ENCODE measurements at regions not wholly inside any gene's neighbourhood (a gene's known extent, or its start where the extent isn't known, plus 50 kb on each side); places are given as distances from the start of the nearest gene placed in this dataset.

DNA sequence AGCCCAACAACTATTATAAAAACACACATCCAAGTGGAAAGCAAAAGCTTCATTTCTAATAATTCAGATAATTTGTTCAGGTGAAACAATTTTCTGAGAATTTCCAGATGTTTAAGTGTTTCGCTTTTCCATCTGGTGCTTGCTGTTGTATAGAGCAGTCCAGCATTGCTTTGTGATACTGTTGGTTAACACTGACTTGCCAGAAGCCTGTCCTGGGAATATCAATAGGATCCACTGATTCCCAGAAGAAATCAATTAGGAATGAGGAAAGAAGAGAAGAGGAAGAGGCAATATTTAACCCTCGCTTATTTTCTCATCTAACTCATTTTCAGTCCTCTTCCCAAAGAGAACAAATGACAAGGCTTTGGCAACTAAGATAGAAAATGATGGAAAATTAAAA, 94.9 kb upstream of the DDIT4L start:
- no peak for DNase-seq (ENCODE audit: low spot score)

DNA sequence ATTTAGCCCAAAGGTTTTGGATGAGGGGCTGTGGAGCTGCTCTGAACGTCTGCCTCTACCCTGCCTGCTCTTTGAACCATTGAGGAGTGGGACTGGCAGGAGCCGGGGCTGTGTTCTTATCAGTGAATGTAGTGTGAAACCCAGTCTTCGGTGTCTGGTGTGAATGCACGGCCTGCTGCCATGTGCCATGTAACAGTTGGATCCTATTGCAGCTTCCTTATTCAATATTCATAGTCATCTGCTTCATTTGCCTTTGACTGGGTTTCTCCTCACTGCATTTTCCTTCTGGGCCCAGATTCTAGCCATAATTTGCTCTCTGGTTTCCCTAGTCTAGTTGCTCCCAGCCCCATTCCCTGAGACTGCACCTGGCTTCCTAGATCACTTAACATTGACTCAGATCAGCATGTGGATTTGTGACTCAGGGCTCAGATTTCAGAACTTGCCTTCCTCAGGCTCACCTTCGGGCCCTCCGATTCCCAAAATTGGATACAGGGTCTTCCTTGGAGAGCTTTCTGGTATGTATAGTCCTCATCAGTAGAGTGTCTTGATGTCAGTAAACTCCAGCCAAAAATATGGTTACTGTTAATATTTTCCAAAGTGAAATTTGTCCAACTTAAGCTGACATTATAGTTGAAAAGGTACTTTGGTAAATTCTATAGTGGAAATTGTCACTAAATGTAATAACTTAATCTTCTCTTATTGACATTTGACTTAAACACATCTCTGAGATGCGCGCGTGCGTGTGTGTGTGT, 94.0 kb upstream of the DDIT4L start:
- DNase-seq (ENCODE audit: low spot score), result no peak

DNA sequence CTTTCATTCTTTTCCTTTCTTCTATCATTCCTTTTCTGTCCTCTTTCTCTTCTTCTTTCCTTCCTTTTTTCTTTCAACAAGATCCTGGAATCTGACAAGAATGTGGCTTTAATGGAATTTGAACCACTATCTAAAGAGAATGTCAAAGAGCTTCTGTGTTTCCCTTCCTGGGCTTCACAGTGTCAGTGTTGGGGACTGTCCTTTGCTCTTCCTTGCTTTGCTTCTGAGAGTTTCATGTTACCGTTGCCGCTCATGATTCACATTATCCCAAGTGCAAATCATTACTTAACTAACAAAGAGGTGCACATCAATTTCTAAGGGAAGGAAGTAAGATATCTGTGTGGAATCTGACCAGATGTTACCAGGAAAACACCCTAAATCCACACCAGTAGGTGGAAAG, 90.5 kb upstream of the DDIT4L start:
- no peak for DNase-seq (ENCODE audit: low spot score)

- DNase-seq (ENCODE audit: low spot score), result no peak
Measured at GRCh38 chr4:100278567-100278966, 88.3 kb upstream of the DDIT4L start.

DNA sequence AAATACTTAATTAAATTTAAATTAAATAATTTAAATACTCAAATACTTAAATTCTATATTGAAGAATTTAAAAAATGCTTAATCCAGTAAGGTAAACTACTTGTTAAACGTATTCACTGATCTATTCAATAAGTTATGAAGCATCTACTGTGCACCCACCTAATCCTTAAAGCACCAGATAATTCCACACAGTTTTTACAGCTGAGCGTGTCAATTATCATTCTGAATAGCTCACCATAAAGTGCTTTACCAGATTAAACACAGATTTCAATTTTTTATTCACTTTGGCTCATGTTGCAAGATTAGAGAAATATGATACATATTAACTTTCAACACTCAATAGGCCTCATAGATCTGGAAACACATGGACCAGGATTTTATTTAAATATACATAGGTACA, 79.2 kb upstream of the DDIT4L start:
- no peak for DNase-seq (ENCODE audit: low spot score)

DNA sequence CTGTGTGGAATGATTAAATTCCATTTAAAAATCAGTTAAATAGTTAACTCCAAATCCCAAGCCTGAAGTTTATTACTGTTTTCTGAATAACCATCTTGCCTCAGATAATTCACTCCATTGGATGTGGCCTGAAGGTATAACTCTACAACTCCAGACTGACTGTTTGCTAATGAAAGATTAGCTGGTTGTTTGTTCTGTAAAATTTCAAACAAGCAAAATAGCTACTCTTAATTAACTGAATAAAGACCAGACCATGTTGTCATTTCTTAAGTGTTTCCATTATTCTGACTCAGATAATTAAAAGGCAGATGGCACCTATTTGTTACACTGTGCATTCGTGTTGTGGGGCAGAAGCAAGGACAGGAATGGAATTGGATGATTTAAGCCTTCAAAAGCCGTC, 78.5 kb upstream of the DDIT4L start:
- DNase-seq (ENCODE audit: low spot score), result no peak

DNA sequence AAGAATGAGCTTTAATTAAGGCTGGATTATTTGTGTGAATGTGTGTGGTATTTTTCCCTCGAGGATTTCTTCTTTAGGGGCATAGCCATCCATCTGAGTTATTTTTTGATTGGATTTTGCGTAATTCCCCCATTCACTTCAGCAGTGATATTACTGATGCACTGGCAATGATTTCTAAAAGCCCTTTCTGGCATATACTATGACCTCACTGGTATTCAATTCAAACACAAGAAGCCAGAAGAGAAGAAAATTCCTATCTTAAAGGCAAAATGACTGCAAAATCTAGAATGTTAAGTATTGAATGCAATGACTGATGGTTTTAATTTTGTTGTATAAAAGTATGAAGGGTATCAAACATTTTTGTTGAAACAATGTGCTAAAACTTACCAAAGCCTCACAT, 71.1 kb upstream of the DDIT4L start:
- no peak for DNase-seq (ENCODE audit: low spot score)

DNA sequence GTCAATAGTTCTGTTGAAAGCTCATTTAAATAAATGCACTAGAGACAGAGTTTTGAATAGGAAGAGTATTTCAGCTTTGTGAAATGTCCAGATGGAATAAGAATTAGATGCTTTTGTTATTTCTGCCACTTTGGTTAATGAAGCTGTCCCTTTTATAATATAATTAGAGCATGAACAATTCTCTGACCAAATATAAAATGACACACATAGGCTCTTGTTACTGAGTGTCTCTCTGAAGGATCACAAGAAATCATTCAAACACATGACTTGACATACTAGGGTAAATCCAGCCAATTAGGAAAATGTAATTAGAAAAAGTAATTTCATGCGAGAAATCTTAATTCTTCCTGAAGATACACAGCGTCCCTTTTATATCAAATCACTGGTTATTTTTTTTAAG, 68.4 kb upstream of the DDIT4L start:
- no peak for DNase-seq (ENCODE audit: low spot score)

GRCh38 chr4:100257567-100257966, 67.3 kb upstream of the DDIT4L start:
- peak; percentile 12 for DNase-seq (ENCODE audit: low spot score)

- DNase-seq (ENCODE audit: low spot score), result no peak
Measured at GRCh38 chr4:100254237-100254636, 64.0 kb upstream of the DDIT4L start.

DNA sequence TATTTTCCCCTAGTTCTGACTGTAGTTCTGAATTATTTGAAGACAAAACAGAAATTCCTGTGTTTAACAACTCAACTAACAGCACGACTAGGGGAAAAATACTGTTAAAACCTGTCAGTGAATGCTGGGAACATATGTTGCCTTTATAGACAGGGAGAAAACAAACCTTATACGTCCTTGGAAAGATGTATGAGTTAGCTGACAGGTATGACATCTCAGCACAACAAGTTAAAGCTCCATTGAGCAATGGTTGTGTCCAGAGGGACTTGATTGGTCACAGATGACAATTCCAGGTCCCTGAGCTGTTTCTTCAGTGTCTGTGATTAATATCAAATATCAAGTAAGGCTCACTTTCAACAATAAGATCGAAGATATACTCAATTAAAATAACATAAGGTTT, 58.2 kb upstream of the DDIT4L start:
- no peak for DNase-seq (ENCODE audit: low spot score)

- DNase-seq (ENCODE audit: low spot score), result no peak
Measured at GRCh38 chr4:100246697-100247096, 56.4 kb upstream of the DDIT4L start.

DNA sequence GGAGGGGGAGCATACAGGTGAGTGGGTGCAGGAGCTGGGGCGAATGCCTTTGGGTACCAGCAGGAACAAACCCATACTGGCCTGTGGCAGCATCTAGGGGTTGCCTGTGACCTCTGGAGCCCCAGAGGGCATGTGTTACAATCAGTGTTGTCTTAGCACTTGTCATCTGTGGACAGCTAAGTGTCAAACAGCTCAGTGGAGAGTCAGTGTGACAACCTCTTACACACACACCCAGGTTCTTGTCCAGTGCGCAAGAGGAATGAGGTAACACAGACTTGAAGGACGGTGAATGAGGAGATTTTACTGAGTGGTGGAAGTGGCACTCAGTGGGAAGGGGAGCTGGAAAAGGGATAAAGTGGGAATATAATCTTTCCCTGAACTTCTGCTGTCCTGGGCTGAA, 54.1 kb upstream of the DDIT4L start:
- no peak for DNase-seq (ENCODE audit: low spot score)
